ENCODE measurements at regions not wholly inside any gene's neighbourhood (a gene's known extent, or its start where the extent isn't known, plus 50 kb on each side); places are given as distances from the start of the nearest gene placed in this dataset.

- Histone ChIP-seq H3F3A (replicated peaks; ENCODE audit: insufficient read depth) (peaks cover 16% of the 10 kb centered on the region), H3K27ac (ENCODE audit: low read depth in 2 of 2, low read length in 1 of 2) (peak overlapping the region; percentile 56 to 81; a peak in 3 of 4 replicates), H3K36me3 (replicated peaks in 1 of 2; ENCODE audit: control insufficient read depth in 1 of 2, insufficient read depth in 2 of 2, low read length in 1 of 2) (peaks cover 5 to 6% of the 10 kb centered on the region in 2 experiments), H3K4me3 (ENCODE audit: low read depth in 2 of 2, low read length in 1 of 2) (no peak overlapping the region), H3K27me3 (ENCODE audit: insufficient read depth) (no peaks in the 10 kb centered on the region), H2AFZ (ENCODE audit: low read depth) (no peak overlapping the region), H3K9me2 (no peaks in the 10 kb centered on the region), H4K20me1 (ENCODE audit: insufficient read depth) (0 out of 2 replicates have a peak, but pooled peaks cover 5% of the 10 kb centered on the region), H3K9me3 (no peaks in the 10 kb centered on the region), H3K4me1 (ENCODE audit: control insufficient read depth in 1 of 2, insufficient read depth in 2 of 2, low read depth in 1 of 2, low read length in 1 of 2) (peaks cover 35 to 37% of the 10 kb centered on the region in 2 experiments), H3K9ac (peak overlapping the region; percentile 5; the same call in 1 of the 2 replicates), H3K4me2 (peak overlapping the region; percentile 85), H3K79me2 (ENCODE audit: insufficient read depth) (peaks cover 84% of the 10 kb centered on the region)
- 83% methylated on average over 4 of the region's 4 CpGs for WGBS (ENCODE audit: low lambda C conversion rate)
- no peak for DNase-seq
- ChIA-PET CTCF (interaction anchor here (1.0 to 3.3 kb wide), 2 partner anchors 13 to 62 kb away, joined by 3 to 7 read pairs; no protein-coding TSS in a partner anchor), POLR2A (no interaction called here)
- no peak for TF ChIP-seq TEAD4 (IDR thresholded peaks at IDR 0.05; ENCODE audit: borderline replicate concordance, insufficient read depth)
- no peak for TF ChIP-seq POLR2AphosphoS5 (IDR thresholded peaks at IDR 0.05; ENCODE audit: low read depth, low read length)
- no peak for TF ChIP-seq FOSL2 (IDR thresholded peaks at IDR 0.05; ENCODE audit: borderline replicate concordance, low read depth)
- no peak for TF ChIP-seq SIN3A (IDR thresholded peaks at IDR 0.05; ENCODE audit: borderline replicate concordance, low read depth, low read length)
Observed at GRCh38 chr11:8808226-8808585, 102.8 kb upstream of the AKIP1 start.

- ChIA-PET POLR2A (interaction anchor here (1.1 to 2.7 kb wide), 4 partner anchors 61 to 127 kb away, joined by 5 to 37 read pairs (median 8); partner anchors contain the start of genes RPL27A and TRIM66), CTCF (interaction anchor here (0.9 to 3.3 kb wide), 9 partner anchors 8 to 328 kb away, joined by 3 to 7 read pairs (median 4); no protein-coding TSS in a partner anchor)
- Histone ChIP-seq H2AFZ (ENCODE audit: low read depth) (no peak overlapping the region), H3F3A (replicated peaks; ENCODE audit: insufficient read depth) (peaks cover 25% of the 10 kb centered on the region), H3K4me1 (ENCODE audit: control insufficient read depth in 1 of 2, insufficient read depth in 2 of 2, low read depth in 1 of 2, low read length in 1 of 2) (peaks cover 42 to 48% of the 10 kb centered on the region in 2 experiments), H4K20me1 (ENCODE audit: insufficient read depth) (0 out of 2 replicates have a peak, but pooled peaks cover 5% of the 10 kb centered on the region), H3K27me3 (ENCODE audit: insufficient read depth) (no peaks in the 10 kb centered on the region), H3K79me2 (ENCODE audit: insufficient read depth) (peaks cover 77% of the 10 kb centered on the region), H3K4me2 (peak overlapping the region; percentile 85), H3K4me3 (ENCODE audit: low read depth in 2 of 2, low read length in 1 of 2) (peak overlapping the region; percentile 53 to 61), H3K9ac (peak overlapping the region; percentile 68; the same call in 1 of the 2 replicates), H3K9me3 (no peaks in the 10 kb centered on the region), H3K27ac (ENCODE audit: low read depth in 2 of 2, low read length in 1 of 2) (peak overlapping the region; percentile 81 to 91), H3K9me2 (no peaks in the 10 kb centered on the region), H3K36me3 (replicated peaks in 1 of 2; ENCODE audit: control insufficient read depth in 1 of 2, insufficient read depth in 2 of 2, low read length in 1 of 2) (peaks cover 4 to 5% of the 10 kb centered on the region in 2 experiments)
- WGBS (ENCODE audit: low lambda C conversion rate), result 94% methylated on average over 6 of the region's 7 CpGs
- no peak for DNase-seq
- no peak for TF ChIP-seq USF2 (IDR thresholded peaks at IDR 0.05; ENCODE audit: borderline replicate concordance, low read depth, low read length)
- no peak for TF ChIP-seq CTCF (IDR thresholded peaks at IDR 0.05)
- TF ChIP-seq RAD21 (IDR thresholded peaks at IDR 0.05; ENCODE audit: low read length), result no peak
- TF ChIP-seq TEAD4 (IDR thresholded peaks at IDR 0.05; ENCODE audit: borderline replicate concordance, insufficient read depth), result no peak
- TF ChIP-seq ZBTB33 (IDR thresholded peaks at IDR 0.05; ENCODE audit: borderline replicate concordance, low read depth), result no peak
- TF ChIP-seq FOXM1 (IDR thresholded peaks at IDR 0.05; ENCODE audit: low read depth), result no peak
- no peak for TF ChIP-seq EZH2phosphoT487 (IDR thresholded peaks at IDR 0.05; ENCODE audit: borderline replicate concordance, low read depth)
- no peak for TF ChIP-seq REST (IDR thresholded peaks at IDR 0.05; ENCODE audit: low read depth, low read length)
- no peak for TF ChIP-seq GABPA (IDR thresholded peaks at IDR 0.05; ENCODE audit: low read depth)
- no peak for TF ChIP-seq NFIC (IDR thresholded peaks at IDR 0.05; ENCODE audit: borderline replicate concordance)
- no peak for TF ChIP-seq GATA2 (CRISPR knock-in tag; IDR thresholded peaks at IDR 0.05)
- no peak for TF ChIP-seq RCOR1 (IDR thresholded peaks at IDR 0.05; ENCODE audit: low read length)
- TF ChIP-seq SIN3A (IDR thresholded peaks at IDR 0.05; ENCODE audit: borderline replicate concordance, low read depth, low read length), result no peak
- no peak for TF ChIP-seq MXI1 (IDR thresholded peaks at IDR 0.05; ENCODE audit: low read depth, low read length)
Observed at GRCh38 chr11:8809241-8809938, 101.6 kb upstream of the AKIP1 start.
